ENCODE measurements at regions not wholly inside any gene's neighbourhood (a gene's known extent, or its start where the extent isn't known, plus 50 kb on each side); places are given as distances from the start of the nearest gene placed in this dataset.
A peak's percentile ranks its signal among the peaks of the same experiment; 100 is the strongest.

GRCh38 chr2:189258616-189259365 lies 79.2 kb upstream of the COL5A2 start:
- Histone ChIP-seq H2AK9ac (replicated peaks; ENCODE audit: low read depth, low read length, poor library complexity) (no peak overlapping the region), H2BK120ac (ENCODE audit: low read depth, low read length) (no peak overlapping the region), H4K20me1 (ENCODE audit: insufficient read depth, low read length) (no peaks in the 10 kb centered on the region), H3K18ac (ENCODE audit: low read depth, low read length) (no peak overlapping the region), H3K14ac (replicated peaks; ENCODE audit: low read depth, low read length) (no peak overlapping the region), H3K4me3 (ENCODE audit: insufficient read depth, low read depth, low read length) (no peak overlapping the region), H3K4me2 (ENCODE audit: low read depth, low read length) (no peak overlapping the region), H2BK5ac (ENCODE audit: low read depth, low read length, poor library complexity, severe bottlenecking) (no peak overlapping the region), H4K8ac (ENCODE audit: low read depth in 2 of 2, low read length in 2 of 2) (no peak overlapping the region), H3K9me1 (ENCODE audit: insufficient read depth, low read length) (peaks cover 7% of the 10 kb centered on the region), H3K56ac (ENCODE audit: extremely low read depth, insufficient read depth, low read length) (no peak overlapping the region), H3K4ac (ENCODE audit: low read depth, low read length) (no peak overlapping the region), H3K27ac (ENCODE audit: insufficient read depth, low read length) (no peak overlapping the region), H3K9ac (ENCODE audit: low read depth, low read length) (no peak overlapping the region), H3K4me1 (ENCODE audit: control insufficient read depth, insufficient read depth, low read length) (peaks cover 13% of the 10 kb centered on the region), H2BK20ac (ENCODE audit: low read depth, low read length) (no peak overlapping the region), H4K91ac (ENCODE audit: insufficient read depth, low read depth, low read length) (no peak overlapping the region), H4K5ac (ENCODE audit: low read depth, low read length) (no peak overlapping the region), H3K9me3 (ENCODE audit: control insufficient read depth, insufficient read depth, low read length) (no peaks in the 10 kb centered on the region), H3K27me3 (ENCODE audit: control insufficient read depth, insufficient read depth, low read length) (no peaks in the 10 kb centered on the region), H3K23ac (ENCODE audit: low read depth, low read length) (no peak overlapping the region), H3K79me1 (ENCODE audit: low read depth in 1 of 2, low read length in 2 of 2) (peaks cover 0 to 6% of the 10 kb centered on the region in 2 experiments; a peak in 1 of 4 replicates), H3K36me3 (ENCODE audit: control insufficient read depth, insufficient read depth, low read length) (no peaks in the 10 kb centered on the region), H2AFZ (replicated peaks; ENCODE audit: low read length, poor library complexity) (no peak overlapping the region), H2AK5ac (ENCODE audit: low read depth, low read length) (no peak overlapping the region), H2BK15ac (ENCODE audit: low read depth, low read length) (peak overlapping the region; percentile 15; the same call in 1 of the 3 replicates)
- in situ Hi-C loops (cut with MboI; ENCODE audit: low sequenced_read_pairs): no loop called here
- dilution Hi-C loops (cut with HindIII; ENCODE audit: low sequenced_read_pairs, unreplicated experiment): no loop called here
- WGBS, 2 experiments (ENCODE audit: extremely low coverage in 2 of 2, insufficient read length in 1 of 2): no CpG with 5 or more reads among the region's 6 CpGs
- CTCF ChIA-PET: no interaction called here
- POLR2A ChIA-PET (ENCODE audit: unreplicated experiment): no interaction called here
- DNase-seq (no peak), ATAC-seq (ENCODE audit: low read depth) (no peak)
- intact Hi-C loops (cut with micrococcal nuclease): no loop called here
- no TSS peak for BruUV-seq (replicated peaks)
- TF ChIP-seq FOS (IDR thresholded peaks at IDR 0.05; ENCODE audit: low read depth, low read length) (no peak), CEBPB (IDR thresholded peaks at IDR 0.05; ENCODE audit: low read depth, low read length) (no peak), RCOR1 (IDR thresholded peaks at IDR 0.05; ENCODE audit: insufficient replicate concordance, low read length) (no peak), CTCF (conservative IDR thresholded peaks at IDR 0.05; ENCODE audit: low read depth, low read length) (no peak), MAZ (IDR thresholded peaks at IDR 0.05; ENCODE audit: borderline replicate concordance, low read depth, low read length) (no peak), USF2 (IDR thresholded peaks at IDR 0.05; ENCODE audit: low read depth, low read length) (no peak), RFX5 (IDR thresholded peaks at IDR 0.05; ENCODE audit: low read depth, low read length) (no peak), RAD21 (IDR thresholded peaks at IDR 0.05; ENCODE audit: low read length) (no peak), BHLHE40 (IDR thresholded peaks at IDR 0.05; ENCODE audit: low read depth, low read length) (no peak), CHD1 (IDR thresholded peaks at IDR 0.05; ENCODE audit: low read depth, low read length) (no peak)

All from IMR-90 (cell line).